ENCODE measurements at regions not wholly inside any gene's neighbourhood (a gene's known extent, or its start where the extent isn't known, plus 50 kb on each side); places are given as distances from the start of the nearest gene placed in this dataset.

DNA sequence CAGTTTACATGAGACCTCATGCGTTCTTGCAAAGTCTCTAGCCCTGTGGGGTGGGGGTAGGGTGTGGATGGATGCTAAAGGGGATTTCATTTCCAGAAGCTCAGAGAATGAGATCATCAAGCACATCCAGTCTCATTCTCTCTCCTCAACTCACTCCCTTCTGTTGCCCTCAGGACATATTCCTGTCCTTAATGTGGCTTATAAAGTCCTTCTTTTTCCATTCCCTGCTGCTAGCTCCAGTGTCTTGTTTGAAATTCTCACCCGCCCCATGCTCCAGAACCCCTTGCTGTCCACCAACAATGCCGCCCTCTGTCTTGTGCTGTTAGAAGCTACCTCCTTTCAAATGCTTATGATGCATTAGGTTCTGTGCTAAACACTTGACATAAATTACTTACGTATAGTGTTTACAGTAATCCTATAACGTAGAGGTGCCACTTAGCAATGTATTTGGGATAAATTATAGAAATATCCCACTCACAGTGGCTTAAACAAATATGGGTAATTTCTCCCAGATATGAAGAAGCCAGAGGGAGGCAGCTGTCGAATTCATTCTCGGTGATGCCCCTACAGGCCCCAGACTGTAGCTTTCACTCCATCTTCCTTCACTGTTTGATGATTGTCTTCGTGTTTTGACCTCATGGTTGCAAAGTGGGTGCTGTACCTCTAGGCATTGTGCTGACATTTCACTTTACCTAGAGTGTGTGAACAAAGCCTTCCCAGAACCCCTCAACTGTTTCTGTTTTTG, 273.1 kb upstream of the TBL1XR1 start:
- intact Hi-C loops (cut with micrococcal nuclease) = loop anchor here (10.0 kb wide), 3 partner anchors 124 to 914 kb away; no protein-coding TSS in a partner anchor
- no peak for ATAC-seq
- POLR2A ChIA-PET (ENCODE audit: unreplicated experiment) = no interaction called here

DNA sequence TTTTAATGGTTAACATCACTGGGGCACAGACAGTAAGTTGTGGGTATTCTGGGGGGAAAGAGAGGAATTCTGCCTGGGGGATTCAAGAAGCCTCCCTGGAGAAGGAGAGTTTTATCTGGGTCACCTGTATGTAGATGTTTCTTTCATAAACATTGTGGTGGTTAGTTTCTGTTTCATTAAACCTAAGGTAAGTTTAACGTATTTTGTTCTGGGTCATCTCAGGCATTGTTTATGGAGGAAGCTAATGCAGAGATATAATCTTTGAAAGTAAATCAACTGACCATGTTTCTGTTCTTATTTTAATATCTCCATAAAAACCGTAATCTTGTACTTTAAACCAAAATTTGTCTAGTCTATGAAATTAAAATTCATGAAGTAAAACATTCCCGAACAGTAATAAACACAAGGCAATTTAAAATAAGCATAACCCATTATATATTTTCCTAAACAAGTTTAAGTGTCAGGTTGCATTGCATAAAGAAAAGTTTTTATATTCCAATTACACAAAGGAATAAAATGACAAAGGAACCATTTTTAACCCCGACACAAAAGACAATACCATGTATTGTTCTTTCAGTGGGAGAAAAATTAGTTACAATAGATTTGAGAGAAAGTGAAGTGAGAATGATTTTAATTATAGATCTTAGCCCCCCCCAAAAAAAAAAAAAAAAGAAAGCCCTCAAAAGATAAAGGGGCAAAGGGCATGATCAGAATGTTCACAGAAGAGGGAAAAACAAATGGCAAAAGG, 274.6 kb upstream of the TBL1XR1 start:
- Histone ChIP-seq H3K27ac (ENCODE audit: low read length) (no peak overlapping the region), H4K20me1 (ENCODE audit: low read length) (no peaks in the 10 kb centered on the region), H3K79me2 (ENCODE audit: low read length) (no peaks in the 10 kb centered on the region), H3F3A (ENCODE audit: low read length, unreplicated experiment) (no peaks in the 10 kb centered on the region), H2AFZ (ENCODE audit: low read length) (no peak overlapping the region), H3K9me3 (ENCODE audit: low read length) (no peaks in the 10 kb centered on the region), H3K9ac (ENCODE audit: low read length) (no peak overlapping the region), H3K4me2 (ENCODE audit: low read length) (no peak overlapping the region), H3K4me1 (ENCODE audit: insufficient read depth, low read length) (peaks cover 12% of the 10 kb centered on the region), H3K27me3 (ENCODE audit: low read length) (no peaks in the 10 kb centered on the region), H3K9me2 (replicated peaks; ENCODE audit: low read length) (no peaks in the 10 kb centered on the region), H3K36me3 (ENCODE audit: low read depth, low read length) (no peaks in the 10 kb centered on the region), H3K4me3 (ENCODE audit: low read length) (no peak overlapping the region)
- POLR2A ChIA-PET (ENCODE audit: unreplicated experiment) = no interaction called here
- CTCF ChIA-PET = no interaction called here
- BruUV-seq (replicated peaks) = no TSS peak
- no peak for DNase-seq
- ATAC-seq = no peak
- intact Hi-C loops (cut with micrococcal nuclease) = loop anchor here (10.0 kb wide), 3 partner anchors 123 to 913 kb away; no protein-coding TSS in a partner anchor
- no peak for TF ChIP-seq EZH2phosphoT487 (IDR thresholded peaks at IDR 0.05; ENCODE audit: borderline replicate concordance, low read length)
- TF ChIP-seq, protein P1, sequence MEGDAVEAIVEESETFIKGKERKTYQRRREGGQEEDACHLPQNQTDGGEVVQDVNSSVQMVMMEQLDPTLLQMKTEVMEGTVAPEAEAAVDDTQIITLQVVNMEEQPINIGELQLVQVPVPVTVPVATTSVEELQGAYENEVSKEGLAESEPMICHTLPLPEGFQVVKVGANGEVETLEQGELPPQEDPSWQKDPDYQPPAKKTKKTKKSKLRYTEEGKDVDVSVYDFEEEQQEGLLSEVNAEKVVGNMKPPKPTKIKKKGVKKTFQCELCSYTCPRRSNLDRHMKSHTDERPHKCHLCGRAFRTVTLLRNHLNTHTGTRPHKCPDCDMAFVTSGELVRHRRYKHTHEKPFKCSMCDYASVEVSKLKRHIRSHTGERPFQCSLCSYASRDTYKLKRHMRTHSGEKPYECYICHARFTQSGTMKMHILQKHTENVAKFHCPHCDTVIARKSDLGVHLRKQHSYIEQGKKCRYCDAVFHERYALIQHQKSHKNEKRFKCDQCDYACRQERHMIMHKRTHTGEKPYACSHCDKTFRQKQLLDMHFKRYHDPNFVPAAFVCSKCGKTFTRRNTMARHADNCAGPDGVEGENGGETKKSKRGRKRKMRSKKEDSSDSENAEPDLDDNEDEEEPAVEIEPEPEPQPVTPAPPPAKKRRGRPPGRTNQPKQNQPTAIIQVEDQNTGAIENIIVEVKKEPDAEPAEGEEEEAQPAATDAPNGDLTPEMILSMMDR (conservative IDR thresholded peaks at IDR 0.05; ENCODE audit: low read depth, low read length) = no peak
- no peak for TF ChIP-seq EZH2 (IDR thresholded peaks at IDR 0.05; ENCODE audit: low read length, unreplicated experiment)

More for the DNA sequence above, 273.1 kb upstream of the TBL1XR1 start:
- H3K9me2 ChIP-seq (replicated peaks; ENCODE audit: low read length) = no peaks in the 10 kb centered on the region
- H3K79me2 ChIP-seq (ENCODE audit: low read length) = no peaks in the 10 kb centered on the region
- H3K27ac ChIP-seq (ENCODE audit: low read length) = no peak overlapping the region
- H3K27me3 ChIP-seq (ENCODE audit: low read length) = no peaks in the 10 kb centered on the region
- H3K4me2 ChIP-seq (ENCODE audit: low read length) = no peak overlapping the region
- no peaks in the 10 kb centered on the region for H3K9me3 ChIP-seq (ENCODE audit: low read length)
- CTCF ChIA-PET = no interaction called here
- no peaks in the 10 kb centered on the region for H4K20me1 ChIP-seq (ENCODE audit: low read length)
- no peak overlapping the region for H2AFZ ChIP-seq (ENCODE audit: low read length)
- peaks cover 12% of the 10 kb centered on the region for H3K4me1 ChIP-seq (ENCODE audit: insufficient read depth, low read length)
- H3K9ac ChIP-seq (ENCODE audit: low read length) = no peak overlapping the region
- no peak overlapping the region for H3K4me3 ChIP-seq (ENCODE audit: low read length)
- H3K36me3 ChIP-seq (ENCODE audit: low read depth, low read length) = no peaks in the 10 kb centered on the region
- no peak for TF ChIP-seq EZH2 (IDR thresholded peaks at IDR 0.05; ENCODE audit: low read length, unreplicated experiment)
- TF ChIP-seq, protein P1 (conservative IDR thresholded peaks at IDR 0.05; ENCODE audit: low read depth, low read length) = no peak
- no peak for TF ChIP-seq EZH2phosphoT487 (IDR thresholded peaks at IDR 0.05; ENCODE audit: borderline replicate concordance, low read length)
- no TSS peak for BruUV-seq (replicated peaks)
- no peaks in the 10 kb centered on the region for H3F3A ChIP-seq (ENCODE audit: low read length, unreplicated experiment)
- no peak for DNase-seq

DNA sequence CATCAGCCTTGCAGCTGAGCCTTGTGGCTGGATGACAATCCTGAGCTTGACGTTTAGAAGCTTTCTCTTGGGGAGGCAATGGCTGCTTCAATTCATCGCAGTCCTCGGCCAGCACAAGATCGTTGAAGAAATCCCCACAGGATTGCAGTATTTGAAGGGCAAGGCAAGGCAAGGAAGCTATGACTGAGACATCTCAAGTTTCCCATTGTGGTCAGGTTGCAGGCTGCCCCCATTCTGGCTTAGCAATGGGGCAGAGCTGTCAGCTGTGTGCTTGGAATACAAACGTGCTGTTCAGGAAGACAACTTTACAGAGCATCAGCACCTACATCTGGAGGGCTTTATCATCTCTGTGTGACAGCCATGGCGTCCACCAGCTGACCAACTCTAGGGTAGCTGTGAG, 275.9 kb upstream of the TBL1XR1 start:
- H3K9me2 ChIP-seq (replicated peaks; ENCODE audit: low read length) = no peaks in the 10 kb centered on the region
- no peak overlapping the region for H2AFZ ChIP-seq (ENCODE audit: low read length)
- H3K27me3 ChIP-seq (ENCODE audit: low read length) = no peaks in the 10 kb centered on the region
- POLR2A ChIA-PET (ENCODE audit: unreplicated experiment) = no interaction called here
- BruUV-seq (replicated peaks) = no TSS peak
- CTCF ChIA-PET = no interaction called here
- no peaks in the 10 kb centered on the region for H3K36me3 ChIP-seq (ENCODE audit: low read depth, low read length)
- no peak overlapping the region for H3K4me3 ChIP-seq (ENCODE audit: low read length)
- no peaks in the 10 kb centered on the region for H3K79me2 ChIP-seq (ENCODE audit: low read length)
- intact Hi-C loops (cut with micrococcal nuclease) = loop anchor here (10.0 kb wide), 3 partner anchors 122 to 912 kb away; no protein-coding TSS in a partner anchor
- ATAC-seq = no peak
- H4K20me1 ChIP-seq (ENCODE audit: low read length) = no peaks in the 10 kb centered on the region
- peaks cover 17% of the 10 kb centered on the region for H3K4me1 ChIP-seq (ENCODE audit: insufficient read depth, low read length)
- no peak for DNase-seq
- no peak overlapping the region for H3K9ac ChIP-seq (ENCODE audit: low read length)
- TF ChIP-seq, protein P1 (conservative IDR thresholded peaks at IDR 0.05; ENCODE audit: low read depth, low read length) = no peak
- TF ChIP-seq EZH2phosphoT487 (IDR thresholded peaks at IDR 0.05; ENCODE audit: borderline replicate concordance, low read length) (no peak), EZH2 (IDR thresholded peaks at IDR 0.05; ENCODE audit: low read length, unreplicated experiment) (no peak)
- no peak overlapping the region for H3K4me2 ChIP-seq (ENCODE audit: low read length)
- no peak overlapping the region for H3K27ac ChIP-seq (ENCODE audit: low read length)
- H3K9me3 ChIP-seq (ENCODE audit: low read length) = no peaks in the 10 kb centered on the region
- no peaks in the 10 kb centered on the region for H3F3A ChIP-seq (ENCODE audit: low read length, unreplicated experiment)

Measured in PC-3 (cell line).